ENCODE measurements at regions not wholly inside any gene's neighbourhood (a gene's known extent, or its start where the extent isn't known, plus 50 kb on each side); places are given as distances from the start of the nearest gene placed in this dataset.
"Not testable (repeated sequence)": the region's sequence is repeated elsewhere in the genome, so short reads cannot be mapped to it uniquely, and the experiment has no call there.

DNA sequence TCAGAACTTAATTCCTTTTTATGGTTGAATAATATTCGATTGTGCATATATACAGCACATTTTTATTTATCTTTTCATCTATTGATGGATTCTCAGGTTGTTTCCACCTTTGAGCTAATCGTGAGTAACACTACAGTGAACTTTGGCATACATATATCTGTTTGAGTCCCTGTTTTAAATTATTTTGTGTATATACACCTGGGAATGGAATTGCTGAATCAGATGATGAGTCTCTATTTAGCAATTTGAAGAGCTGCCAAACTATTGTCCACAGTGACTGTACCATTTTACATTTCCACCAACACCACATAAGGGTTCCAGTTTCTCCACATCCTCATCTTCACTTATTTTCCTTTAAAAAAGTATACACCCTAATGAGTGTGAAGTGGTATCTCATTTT lies 166.2 kb upstream of the FGF13 start:
- no peak overlapping the region for H3K9ac ChIP-seq (ENCODE audit: low read depth, low read length)
- H3K27me3 ChIP-seq (ENCODE audit: control insufficient read depth, insufficient read depth, low read length) = no peaks in the 10 kb centered on the region
- H3K4me2 ChIP-seq (ENCODE audit: low read length) = no peak overlapping the region
- no peaks in the 10 kb centered on the region for H3K4me1 ChIP-seq (ENCODE audit: control insufficient read depth, insufficient read depth, low read length)
- no peaks in the 10 kb centered on the region for H3K9me3 ChIP-seq (replicated peaks; ENCODE audit: low read length)
- no peak overlapping the region for H3K4me3 ChIP-seq (ENCODE audit: low read length)
- no peaks in the 10 kb centered on the region for H3K36me3 ChIP-seq (ENCODE audit: insufficient read depth, low read length)

DNA sequence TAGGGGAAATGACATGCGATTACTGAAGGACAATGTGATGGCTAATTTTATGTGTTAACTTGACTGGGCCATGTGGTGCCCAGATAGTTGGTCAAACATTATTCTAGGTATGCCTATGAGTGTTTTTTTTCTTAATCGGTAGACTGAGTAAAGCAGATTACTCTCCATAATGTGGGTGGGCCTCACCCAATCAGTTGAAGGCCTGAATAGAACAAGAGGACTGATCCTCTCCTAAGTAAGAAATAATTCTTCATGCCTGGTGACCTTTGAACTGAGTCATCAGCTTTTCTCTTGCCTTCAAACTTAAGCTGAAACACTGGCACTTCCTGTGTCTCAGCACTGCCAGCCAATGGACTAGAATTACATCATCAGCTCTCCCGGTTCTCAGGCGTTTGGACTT lies 164.0 kb upstream of the FGF13 start:
- Histone ChIP-seq H3K9me3 (replicated peaks; ENCODE audit: low read length) (no peaks in the 10 kb centered on the region), H3K9ac (ENCODE audit: low read depth, low read length) (no peak overlapping the region), H3K4me2 (ENCODE audit: low read length) (no peak overlapping the region), H3K4me3 (ENCODE audit: low read length) (no peak overlapping the region), H3K27me3 (ENCODE audit: control insufficient read depth, insufficient read depth, low read length) (no peaks in the 10 kb centered on the region), H3K4me1 (ENCODE audit: control insufficient read depth, insufficient read depth, low read length) (no peaks in the 10 kb centered on the region), H3K36me3 (ENCODE audit: insufficient read depth, low read length) (no peaks in the 10 kb centered on the region)

DNA sequence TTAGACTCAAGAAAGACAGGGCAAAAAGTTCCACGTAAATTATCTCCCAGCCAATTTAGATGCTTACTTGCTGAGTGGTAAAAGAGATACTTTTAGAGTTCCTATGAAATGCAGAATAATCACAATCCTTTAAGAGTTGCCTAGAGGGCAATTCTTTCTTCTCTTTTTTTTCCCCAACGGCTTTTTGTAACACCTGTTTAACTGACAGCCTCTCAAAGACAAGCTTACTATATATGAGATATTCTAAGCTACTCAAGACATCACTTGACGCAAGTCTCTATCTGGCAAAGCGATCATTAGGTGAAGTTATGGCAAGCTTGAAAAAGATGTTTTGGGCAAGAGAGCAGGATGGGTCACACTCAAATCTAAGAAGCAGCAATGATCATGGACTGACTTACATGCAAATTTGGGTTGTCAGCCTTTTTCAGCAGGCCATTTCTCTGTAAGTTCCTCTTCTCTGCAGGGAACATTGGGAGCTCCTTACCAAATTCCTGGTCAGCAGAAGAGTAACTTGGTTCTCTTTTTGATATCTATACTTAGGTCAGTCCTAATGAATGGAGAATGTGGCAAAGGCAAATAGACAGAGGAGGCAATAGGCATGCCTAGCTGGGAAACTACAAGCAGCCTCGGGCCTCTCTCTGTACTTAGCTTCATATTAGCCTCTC lies 162.9 kb upstream of the FGF13 start:
- no peak overlapping the region for H3K9ac ChIP-seq (ENCODE audit: low read depth, low read length)
- H3K9me3 ChIP-seq (replicated peaks; ENCODE audit: low read length) = no peaks in the 10 kb centered on the region
- H3K36me3 ChIP-seq (ENCODE audit: insufficient read depth, low read length) = no peaks in the 10 kb centered on the region
- H3K27me3 ChIP-seq (ENCODE audit: control insufficient read depth, insufficient read depth, low read length) = no peaks in the 10 kb centered on the region
- H3K4me2 ChIP-seq (ENCODE audit: low read length) = no peak overlapping the region
- no peak overlapping the region for H3K4me3 ChIP-seq (ENCODE audit: low read length)
- H3K4me1 ChIP-seq (ENCODE audit: control insufficient read depth, insufficient read depth, low read length) = no peaks in the 10 kb centered on the region

DNA sequence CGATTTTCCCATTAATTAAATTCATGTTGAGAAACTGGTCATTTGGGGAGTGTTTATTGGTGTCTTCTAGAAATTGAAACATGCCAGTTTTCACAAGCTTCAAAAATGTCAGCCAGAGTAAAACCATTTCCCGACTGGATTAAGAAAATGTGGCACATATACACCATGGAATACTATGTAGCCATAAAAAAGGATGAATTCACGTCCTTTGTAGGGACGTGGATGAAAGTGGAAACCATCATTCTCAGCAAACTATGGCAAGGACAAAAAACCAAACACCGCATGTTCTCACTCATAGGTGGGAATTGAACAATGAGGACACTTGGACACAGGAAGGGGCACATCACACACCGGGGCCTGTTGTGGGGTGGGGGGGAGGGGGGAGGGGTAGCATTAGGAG lies 162.1 kb upstream of the FGF13 start:
- H3K4me2 ChIP-seq (ENCODE audit: low read length); H3K9me3 ChIP-seq (replicated peaks; ENCODE audit: low read length); H3K36me3 ChIP-seq (ENCODE audit: insufficient read depth, low read length); H3K4me3 ChIP-seq (ENCODE audit: low read length); H3K27me3 ChIP-seq (ENCODE audit: control insufficient read depth, insufficient read depth, low read length); H3K4me1 ChIP-seq (ENCODE audit: control insufficient read depth, insufficient read depth, low read length); H3K9ac ChIP-seq (ENCODE audit: low read depth, low read length): not testable (repeated sequence)

DNA sequence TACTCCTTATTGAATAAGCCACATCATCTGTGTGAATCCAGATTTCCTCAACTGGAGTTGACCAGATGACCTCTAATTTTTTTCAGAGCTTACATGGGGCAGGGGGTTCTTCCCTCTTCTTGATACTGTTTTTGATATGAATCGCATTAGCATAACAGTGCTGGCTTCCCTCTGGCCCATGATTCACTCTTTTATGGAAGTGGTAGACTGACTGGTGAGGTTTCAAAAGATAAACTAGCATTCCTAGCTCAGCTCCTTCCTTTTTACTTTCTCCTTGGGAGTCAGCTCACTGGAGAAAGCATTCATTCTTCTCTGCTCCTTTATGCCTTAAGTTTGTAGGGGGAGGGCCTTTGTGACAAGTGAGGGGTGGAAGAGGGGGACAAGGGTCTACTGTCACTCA lies 161.0 kb upstream of the FGF13 start:
- H3K4me3 ChIP-seq (ENCODE audit: low read length) = no peak overlapping the region
- H3K4me2 ChIP-seq (ENCODE audit: low read length) = no peak overlapping the region
- no peak overlapping the region for H3K9ac ChIP-seq (ENCODE audit: low read depth, low read length)
- H3K36me3 ChIP-seq (ENCODE audit: insufficient read depth, low read length) = no peaks in the 10 kb centered on the region
- H3K4me1 ChIP-seq (ENCODE audit: control insufficient read depth, insufficient read depth, low read length) = no peaks in the 10 kb centered on the region
- no peaks in the 10 kb centered on the region for H3K27me3 ChIP-seq (ENCODE audit: control insufficient read depth, insufficient read depth, low read length)
- H3K9me3 ChIP-seq (replicated peaks; ENCODE audit: low read length) = no peaks in the 10 kb centered on the region

DNA sequence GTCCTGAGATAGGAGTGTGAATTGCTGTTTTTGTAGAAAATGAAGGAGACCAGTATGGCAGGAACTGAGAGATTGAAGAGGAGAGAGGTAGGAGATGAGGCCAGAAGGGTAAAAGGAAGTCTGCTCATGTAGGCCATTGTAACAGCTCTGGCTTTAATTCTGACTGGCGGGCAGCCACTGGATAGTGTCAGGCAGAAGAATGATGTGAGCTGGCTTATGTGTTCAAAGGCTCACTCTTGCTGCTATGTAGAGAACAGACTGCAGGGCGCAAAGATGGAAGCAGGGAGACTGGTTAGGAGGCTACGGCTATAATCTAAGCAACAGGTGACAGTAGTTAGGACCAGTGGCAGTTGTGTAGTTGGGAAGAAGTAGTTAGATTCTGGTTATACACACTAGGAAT lies 160.2 kb upstream of the FGF13 start:
- Histone ChIP-seq H3K9ac (ENCODE audit: low read depth, low read length) (no peak overlapping the region), H3K27me3 (ENCODE audit: control insufficient read depth, insufficient read depth, low read length) (no peaks in the 10 kb centered on the region), H3K4me3 (ENCODE audit: low read length) (no peak overlapping the region), H3K4me2 (ENCODE audit: low read length) (no peak overlapping the region), H3K36me3 (ENCODE audit: insufficient read depth, low read length) (no peaks in the 10 kb centered on the region), H3K4me1 (ENCODE audit: control insufficient read depth, insufficient read depth, low read length) (no peaks in the 10 kb centered on the region), H3K9me3 (replicated peaks; ENCODE audit: low read length) (no peaks in the 10 kb centered on the region)

DNA sequence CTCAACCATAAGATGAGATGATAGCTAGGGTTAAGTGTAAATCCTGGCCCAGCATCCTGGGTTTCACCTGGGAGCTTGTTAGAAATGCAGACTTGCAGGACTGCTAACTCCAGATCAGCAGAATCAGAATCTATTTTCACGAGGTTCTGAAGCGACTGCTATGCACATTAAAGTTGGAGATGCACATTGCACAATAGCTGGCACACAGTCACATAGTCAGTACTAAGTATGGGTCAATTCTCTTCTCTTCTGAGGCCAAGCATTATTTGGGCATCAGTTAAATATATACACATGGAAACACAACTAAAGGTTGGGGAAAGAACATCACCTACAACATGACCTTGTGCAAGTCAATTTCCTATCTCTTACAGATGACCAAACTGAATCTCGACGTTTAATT lies 155.1 kb upstream of the FGF13 start:
- H3K36me3 ChIP-seq (ENCODE audit: insufficient read depth, low read length) = no peaks in the 10 kb centered on the region
- H3K4me1 ChIP-seq (ENCODE audit: control insufficient read depth, insufficient read depth, low read length) = no peaks in the 10 kb centered on the region

DNA sequence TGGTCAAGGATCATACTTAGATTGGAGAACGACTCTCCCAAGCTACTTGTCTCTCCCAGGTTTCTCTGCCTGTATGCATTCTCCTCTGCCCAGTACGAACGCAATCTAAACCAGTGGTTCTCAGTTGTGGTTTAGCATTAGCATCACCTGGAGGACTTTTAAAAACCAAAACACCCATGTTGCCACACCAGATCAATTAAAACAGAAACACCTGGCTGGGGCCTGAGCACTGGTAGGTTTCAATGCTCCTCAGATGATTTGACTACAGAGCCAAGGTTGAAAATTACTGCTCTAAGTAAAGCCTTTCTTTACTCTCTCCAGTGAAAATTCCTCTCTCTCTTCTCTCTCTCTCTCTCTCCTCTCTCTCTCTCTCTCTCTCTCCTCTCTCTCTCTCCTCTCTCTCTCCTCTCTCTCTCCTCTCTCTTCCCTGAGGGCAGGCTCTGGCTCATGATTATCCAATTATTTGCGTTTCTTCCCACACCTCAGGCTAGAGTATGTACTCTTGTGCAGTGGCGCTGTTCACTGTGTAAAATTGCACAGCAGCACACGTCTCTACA lies 153.7 kb upstream of the FGF13 start:
- H3K36me3 ChIP-seq (ENCODE audit: insufficient read depth, low read length) = no peaks in the 10 kb centered on the region
- H3K27me3 ChIP-seq (ENCODE audit: control insufficient read depth, insufficient read depth, low read length) = no peaks in the 10 kb centered on the region
- no peaks in the 10 kb centered on the region for H3K9me3 ChIP-seq (replicated peaks; ENCODE audit: low read length)
- H3K4me3 ChIP-seq (ENCODE audit: low read length) = no peak overlapping the region
- no peak overlapping the region for H3K4me2 ChIP-seq (ENCODE audit: low read length)
- H3K4me1 ChIP-seq (ENCODE audit: control insufficient read depth, insufficient read depth, low read length) = no peaks in the 10 kb centered on the region
- H3K9ac ChIP-seq (ENCODE audit: low read depth, low read length) = no peak overlapping the region

More for the DNA sequence above, 155.1 kb upstream of the FGF13 start:
- Histone ChIP-seq H3K27me3 (ENCODE audit: control insufficient read depth, insufficient read depth, low read length) (no peaks in the 10 kb centered on the region), H3K9me3 (replicated peaks; ENCODE audit: low read length) (no peaks in the 10 kb centered on the region), H3K9ac (ENCODE audit: low read depth, low read length) (no peak overlapping the region), H3K4me2 (ENCODE audit: low read length) (no peak overlapping the region), H3K4me3 (ENCODE audit: low read length) (no peak overlapping the region)

DNA sequence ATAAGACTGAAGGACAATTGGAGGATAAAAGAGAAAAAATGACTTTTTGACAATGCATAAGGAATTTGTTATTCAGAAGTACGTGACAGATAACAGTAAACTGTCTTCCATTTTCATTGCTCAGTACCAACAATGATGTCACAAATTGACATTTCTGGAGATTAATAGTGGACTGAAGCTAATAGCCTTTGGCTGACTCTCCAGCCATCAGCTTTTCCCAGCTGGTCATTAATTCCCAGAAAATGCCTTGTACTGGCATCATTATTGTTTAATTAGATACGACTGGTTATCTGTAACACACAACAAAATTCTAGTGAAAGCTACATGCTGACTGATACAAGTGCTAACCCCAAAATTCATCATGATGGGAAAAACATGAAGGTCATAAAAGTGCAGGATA lies 147.9 kb upstream of the FGF13 start:
- no peaks in the 10 kb centered on the region for H3K36me3 ChIP-seq (ENCODE audit: insufficient read depth, low read length)
- H3K4me1 ChIP-seq (ENCODE audit: control insufficient read depth, insufficient read depth, low read length) = no peaks in the 10 kb centered on the region
- H3K9me3 ChIP-seq (replicated peaks; ENCODE audit: low read length) = no peaks in the 10 kb centered on the region
- no peaks in the 10 kb centered on the region for H3K27me3 ChIP-seq (ENCODE audit: control insufficient read depth, insufficient read depth, low read length)
- no peak overlapping the region for H3K9ac ChIP-seq (ENCODE audit: low read depth, low read length)
- H3K4me3 ChIP-seq (ENCODE audit: low read length) = no peak overlapping the region
- no peak overlapping the region for H3K4me2 ChIP-seq (ENCODE audit: low read length)

DNA sequence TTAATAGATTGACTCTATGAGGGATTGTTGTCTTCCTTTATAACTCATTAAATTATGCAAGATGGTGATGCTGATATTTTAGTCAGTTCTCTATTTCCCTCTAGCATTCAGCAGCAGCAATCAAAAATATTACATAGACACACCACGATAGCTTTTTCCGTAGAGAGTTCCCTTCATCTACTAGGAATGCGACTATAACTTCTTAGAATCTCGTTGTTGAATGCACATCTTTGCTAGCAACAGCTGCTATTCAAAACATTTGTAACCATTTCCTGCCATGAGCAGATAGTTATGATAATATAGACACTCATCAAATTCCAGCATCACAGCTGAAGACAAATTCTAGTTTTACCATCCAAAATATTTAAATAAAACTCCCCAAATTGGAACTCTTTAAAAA lies 147.4 kb upstream of the FGF13 start:
- H3K4me1 ChIP-seq (ENCODE audit: control insufficient read depth, insufficient read depth, low read length) = no peaks in the 10 kb centered on the region
- no peaks in the 10 kb centered on the region for H3K27me3 ChIP-seq (ENCODE audit: control insufficient read depth, insufficient read depth, low read length)
- no peaks in the 10 kb centered on the region for H3K36me3 ChIP-seq (ENCODE audit: insufficient read depth, low read length)
- no peak overlapping the region for H3K4me2 ChIP-seq (ENCODE audit: low read length)
- no peak overlapping the region for H3K4me3 ChIP-seq (ENCODE audit: low read length)
- no peaks in the 10 kb centered on the region for H3K9me3 ChIP-seq (replicated peaks; ENCODE audit: low read length)
- H3K9ac ChIP-seq (ENCODE audit: low read depth, low read length) = no peak overlapping the region

DNA sequence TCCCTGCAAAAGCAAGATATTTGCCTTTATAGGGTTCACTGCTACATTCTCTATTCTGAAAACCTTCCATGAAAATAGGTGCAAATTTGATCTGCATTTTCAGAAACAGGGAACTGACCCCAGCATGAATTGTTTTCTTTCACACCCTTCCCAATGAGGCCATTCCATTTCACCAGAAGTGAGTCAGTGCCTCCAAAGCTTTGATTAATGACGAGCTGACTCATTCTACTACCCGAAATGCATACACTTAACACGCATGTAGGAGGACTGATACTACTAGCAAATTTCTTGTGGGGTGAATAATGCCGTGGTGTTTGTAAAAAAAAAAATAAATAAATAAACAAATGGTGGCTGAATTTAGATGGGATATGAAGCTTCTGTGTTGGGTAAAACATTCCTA lies 146.9 kb upstream of the FGF13 start:
- no peak overlapping the region for H3K4me3 ChIP-seq (ENCODE audit: low read length)
- no peaks in the 10 kb centered on the region for H3K27me3 ChIP-seq (ENCODE audit: control insufficient read depth, insufficient read depth, low read length)
- no peaks in the 10 kb centered on the region for H3K4me1 ChIP-seq (ENCODE audit: control insufficient read depth, insufficient read depth, low read length)
- H3K36me3 ChIP-seq (ENCODE audit: insufficient read depth, low read length) = no peaks in the 10 kb centered on the region
- H3K9ac ChIP-seq (ENCODE audit: low read depth, low read length) = no peak overlapping the region
- no peaks in the 10 kb centered on the region for H3K9me3 ChIP-seq (replicated peaks; ENCODE audit: low read length)
- H3K4me2 ChIP-seq (ENCODE audit: low read length) = no peak overlapping the region

DNA sequence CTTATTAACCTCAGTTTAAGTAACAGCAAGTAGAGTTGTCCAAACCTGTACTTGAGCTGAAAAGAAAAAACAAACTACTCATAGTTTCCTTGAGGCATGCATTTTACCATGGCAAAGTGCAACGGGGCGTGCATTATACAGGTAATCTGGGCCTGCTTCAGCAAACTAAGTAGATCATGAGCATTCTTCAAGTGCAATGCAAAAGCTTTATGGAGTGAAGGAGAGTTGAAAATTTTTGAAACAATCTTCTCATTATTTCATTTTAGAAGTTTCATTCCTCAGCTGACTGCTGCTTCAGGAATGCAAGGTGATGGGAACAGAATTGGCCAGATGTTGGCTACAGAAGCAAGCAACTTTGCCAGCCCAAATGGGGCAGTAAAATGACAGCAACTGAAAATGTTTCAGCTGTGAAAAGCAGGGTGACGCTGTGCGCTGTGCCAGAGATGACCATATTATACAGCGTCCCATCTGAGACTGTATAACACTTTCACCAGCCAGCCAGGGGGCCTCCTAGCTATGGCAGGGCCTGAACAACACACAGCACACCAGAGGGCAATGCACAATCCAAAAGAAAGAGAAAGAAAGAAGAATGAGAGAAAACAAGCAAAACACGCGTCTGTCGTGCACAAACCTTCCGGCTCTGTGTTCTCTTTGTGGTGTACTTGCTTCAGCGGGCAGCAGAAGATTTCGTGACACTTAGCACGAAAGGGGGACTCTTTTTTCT lies 145.5 kb upstream of the FGF13 start:
- H3K4me3 ChIP-seq (ENCODE audit: low read length) = no peak overlapping the region
- H3K36me3 ChIP-seq (ENCODE audit: insufficient read depth, low read length) = no peaks in the 10 kb centered on the region
- H3K27me3 ChIP-seq (ENCODE audit: control insufficient read depth, insufficient read depth, low read length) = no peaks in the 10 kb centered on the region
- H3K9me3 ChIP-seq (replicated peaks; ENCODE audit: low read length) = no peaks in the 10 kb centered on the region
- peak overlapping the region; percentile 35 for H3K4me2 ChIP-seq (ENCODE audit: low read length)
- peak overlapping the region; percentile 35 for H3K9ac ChIP-seq (ENCODE audit: low read depth, low read length)
- H3K4me1 ChIP-seq (ENCODE audit: control insufficient read depth, insufficient read depth, low read length) = no peaks in the 10 kb centered on the region
